ENCODE measurements at regions not wholly inside any gene's neighbourhood (a gene's known extent, or its start where the extent isn't known, plus 50 kb on each side); places are given as distances from the start of the nearest gene placed in this dataset.

- TF ChIP-seq FOXS1 (CRISPR knock-in tag; IDR thresholded peaks at IDR 0.05) (no peak), HOXB13 (CRISPR knock-in tag; IDR thresholded peaks at IDR 0.05; ENCODE audit: low read depth) (no peak)
Observed at GRCh38 chr7:145605963-145606362, 510.6 kb upstream of the CNTNAP2 start (continued).

GRCh38 chr7:145599376-145599775 lies 517.2 kb upstream of the CNTNAP2 start:
- WGBS (ENCODE audit: missing lambda C conversion rate): 5% methylated on average over 1 of the region's 1 CpG
- TF ChIP-seq HOXA7 (CRISPR knock-in tag; IDR thresholded peaks at IDR 0.05): no peak
- TF ChIP-seq ZC3H11A (IDR thresholded peaks at IDR 0.05): no peak
- no peak for TF ChIP-seq MAZ (IDR thresholded peaks at IDR 0.05; ENCODE audit: borderline replicate concordance, low read depth, low read length)
- no peak for TF ChIP-seq CBX2 (IDR thresholded peaks at IDR 0.05; ENCODE audit: borderline replicate concordance, low read depth)
- no peak for TF ChIP-seq REST (IDR thresholded peaks at IDR 0.05)
- no peak for TF ChIP-seq HDAC2 (IDR thresholded peaks at IDR 0.05)
- TF ChIP-seq E2F6 (IDR thresholded peaks at IDR 0.05; ENCODE audit: borderline replicate concordance, low read depth): no peak
- no peak for TF ChIP-seq RFX5 (IDR thresholded peaks at IDR 0.05)
- no peak for TF ChIP-seq HOXB5 (CRISPR knock-in tag; IDR thresholded peaks at IDR 0.05)
- no peak for TF ChIP-seq GATA3 (IDR thresholded peaks at IDR 0.05; ENCODE audit: borderline replicate concordance)
- no peak for TF ChIP-seq CHD2 (IDR thresholded peaks at IDR 0.05; ENCODE audit: low read length, partially characterized antibody)
- no peak for TF ChIP-seq BCL3 (IDR thresholded peaks at IDR 0.05)
- TF ChIP-seq EHMT2 (IDR thresholded peaks at IDR 0.05; ENCODE audit: low read depth): no peak
- no peak for TF ChIP-seq ZFP36 (IDR thresholded peaks at IDR 0.05; ENCODE audit: borderline replicate concordance, partially characterized antibody)
- FAIRE-seq: no peak
- no peak for DNase-seq (ENCODE audit: low read depth in 1 of 2, low spot score in 1 of 2)
- POLR2A ChIA-PET: no interaction called here
- Histone ChIP-seq H3K4me3 (no peak overlapping the region), H3K4me2 (no peak overlapping the region), H3K27ac (no peak overlapping the region), H3K4me1 (no peaks in the 10 kb centered on the region), H3K9me3 (no peaks in the 10 kb centered on the region; the same call in 2 of the 3 replicates)
- no peak for ATAC-seq
- CTCF ChIA-PET: no interaction called here

- CTCF ChIA-PET: no interaction called here
- Histone ChIP-seq H3K27ac (no peak overlapping the region), H3K4me1 (no peaks in the 10 kb centered on the region), H3K9me3 (no peaks in the 10 kb centered on the region), H3K4me3 (no peak overlapping the region), H3K4me2 (no peak overlapping the region)
- no peak for FAIRE-seq
- TF ChIP-seq KDM5A (IDR thresholded peaks at IDR 0.05) (no peak), PHF8 (IDR thresholded peaks at IDR 0.05; ENCODE audit: borderline replicate concordance, low read depth) (no peak)
- DNase-seq (ENCODE audit: low read depth in 1 of 2, low spot score in 1 of 2): no peak
- no peak for ATAC-seq
- WGBS (ENCODE audit: missing lambda C conversion rate): 31% methylated on average over 1 of the region's 1 CpG
- POLR2A ChIA-PET: no interaction called here
Observed at GRCh38 chr7:145584401-145584800, 532.2 kb upstream of the CNTNAP2 start.

All from A549 (cell line).